ENCODE measurements at regions not wholly inside any gene's neighbourhood (a gene's known extent, or its start where the extent isn't known, plus 50 kb on each side); places are given as distances from the start of the nearest gene placed in this dataset.

- no peak overlapping the region for H3K27ac Mint-ChIP-seq
- no peak for DNase-seq
Measured at GRCh38 chr3:194251461-194251860, 99.7 kb downstream of the CPN2 start.

GRCh38 chr3:194251891-194252560 lies 99.1 kb downstream of the CPN2 start:
- H3K4me1 Mint-ChIP-seq (ENCODE audit: low read depth): no peaks in the 10 kb centered on the region
- H3K27ac Mint-ChIP-seq: no peak overlapping the region
- TF ChIP-seq CTCF (IDR thresholded peaks at IDR 0.05): no peak
- no peak for DNase-seq
- peaks cover 55% of the 10 kb centered on the region for H3K27me3 Mint-ChIP-seq (ENCODE audit: insufficient read depth)
- H3K9me3 Mint-ChIP-seq: no peaks in the 10 kb centered on the region
- no peaks in the 10 kb centered on the region for H3K36me3 Mint-ChIP-seq (ENCODE audit: low read depth)
- no peak overlapping the region for H3K4me3 Mint-ChIP-seq

More at GRCh38 chr3:194251461-194251860, 99.7 kb downstream of the CPN2 start:
- Mint-ChIP-seq H3K27me3 (ENCODE audit: insufficient read depth) (peaks cover 55% of the 10 kb centered on the region), H3K4me3 (no peak overlapping the region), H3K36me3 (ENCODE audit: low read depth) (no peaks in the 10 kb centered on the region), H3K9me3 (no peaks in the 10 kb centered on the region), H3K4me1 (ENCODE audit: low read depth) (no peaks in the 10 kb centered on the region)
- no peak for TF ChIP-seq CTCF (IDR thresholded peaks at IDR 0.05)

- peaks cover 1% of the 10 kb centered on the region; the same call in 1 of the 2 replicates for H3K9me3 Mint-ChIP-seq
- no peak for TF ChIP-seq CTCF (IDR thresholded peaks at IDR 0.05)
- H3K27ac Mint-ChIP-seq: no peak overlapping the region
- peaks cover 53% of the 10 kb centered on the region for H3K27me3 Mint-ChIP-seq (ENCODE audit: insufficient read depth)
- DNase-seq: no peak
- no peaks in the 10 kb centered on the region for H3K36me3 Mint-ChIP-seq (ENCODE audit: low read depth)
- H3K4me1 Mint-ChIP-seq (ENCODE audit: low read depth): no peaks in the 10 kb centered on the region
- no peak overlapping the region for H3K4me3 Mint-ChIP-seq
Measured at GRCh38 chr3:194253270-194253669, 97.9 kb downstream of the CPN2 start.

GRCh38 chr3:194254040-194254439 lies 97.1 kb downstream of the CPN2 start:
- H3K4me3 Mint-ChIP-seq: no peak overlapping the region
- peaks cover 4% of the 10 kb centered on the region; the same call in 1 of the 2 replicates for H3K9me3 Mint-ChIP-seq
- no peak for DNase-seq
- H3K27ac Mint-ChIP-seq: no peak overlapping the region
- peaks cover 49% of the 10 kb centered on the region for H3K27me3 Mint-ChIP-seq (ENCODE audit: insufficient read depth)
- TF ChIP-seq CTCF (IDR thresholded peaks at IDR 0.05): no peak
- no peaks in the 10 kb centered on the region for H3K36me3 Mint-ChIP-seq (ENCODE audit: low read depth)
- no peaks in the 10 kb centered on the region for H3K4me1 Mint-ChIP-seq (ENCODE audit: low read depth)

- Mint-ChIP-seq H3K27ac (no peak overlapping the region), H3K36me3 (ENCODE audit: low read depth) (no peaks in the 10 kb centered on the region), H3K27me3 (ENCODE audit: insufficient read depth) (peaks cover 45% of the 10 kb centered on the region), H3K4me3 (no peak overlapping the region), H3K4me1 (ENCODE audit: low read depth) (no peaks in the 10 kb centered on the region), H3K9me3 (peaks cover 4% of the 10 kb centered on the region; the same call in 1 of the 2 replicates)
- TF ChIP-seq CTCF (IDR thresholded peaks at IDR 0.05): no peak
- no peak for DNase-seq
Measured at GRCh38 chr3:194255252-194256039, 95.7 kb downstream of the CPN2 start.
